ENCODE measurements at regions not wholly inside any gene's neighbourhood (a gene's known extent, or its start where the extent isn't known, plus 50 kb on each side); places are given as distances from the start of the nearest gene placed in this dataset.

GRCh38 chr1:30360281-30360680 lies 363.1 kb downstream of the MATN1 start:
- H3K4me1 ChIP-seq (ENCODE audit: control insufficient read depth in 5 of 5, insufficient read depth in 5 of 5, low read length in 5 of 5) = no peaks in the 10 kb centered on the region
- H3K4me3 ChIP-seq = no peak overlapping the region
- 86 to 88% methylated on average over 2 of the region's 2 CpGs for WGBS, 2 donors
- DNase-seq (no peak), ATAC-seq (ENCODE audit: insufficient read depth, low FRiP score) (no peak)
- no peak overlapping the region for H3K9ac ChIP-seq (ENCODE audit: insufficient read depth in 1 of 2, low read length in 2 of 2)
- peaks cover 0 to 2% (median 0%) of the 10 kb centered on the region in 4 donors for H3K9me3 ChIP-seq (ENCODE audit: control insufficient read depth in 4 of 4, insufficient read depth in 3 of 4, low read length in 3 of 4)
- H3K36me3 ChIP-seq (ENCODE audit: control insufficient read depth in 4 of 4, insufficient read depth in 4 of 4, low read length in 4 of 4) = no peaks in the 10 kb centered on the region
- H3K27me3 ChIP-seq (ENCODE audit: control insufficient read depth in 3 of 3, insufficient read depth in 3 of 3, low read length in 2 of 3) = no peaks in the 10 kb centered on the region
- no peak overlapping the region for H3K27ac ChIP-seq (ENCODE audit: low read depth in 1 of 2, low read length in 1 of 2)
- no peak for TF ChIP-seq CTCF (IDR thresholded peaks at IDR 0.05; ENCODE audit: control extremely low read depth, extremely low read depth)

GRCh38 chr1:30359539-30360220 lies 363.7 kb downstream of the MATN1 start:
- no peak for ATAC-seq (ENCODE audit: insufficient read depth, low FRiP score)
- peak; percentile 18 to 52 (median 33) for DNase-seq
- no peaks in the 10 kb centered on the region for H3K27me3 ChIP-seq (ENCODE audit: control insufficient read depth in 3 of 3, insufficient read depth in 3 of 3, low read length in 2 of 3)
- no peak for TF ChIP-seq CTCF (IDR thresholded peaks at IDR 0.05; ENCODE audit: control extremely low read depth, extremely low read depth)
- no peaks in the 10 kb centered on the region for H3K36me3 ChIP-seq (ENCODE audit: control insufficient read depth in 4 of 4, insufficient read depth in 4 of 4, low read length in 4 of 4)
- H3K4me1 ChIP-seq (ENCODE audit: control insufficient read depth in 5 of 5, insufficient read depth in 5 of 5, low read length in 5 of 5) = no peaks in the 10 kb centered on the region
- H3K4me3 ChIP-seq = no peak overlapping the region
- peaks cover 0 to 2% (median 0%) of the 10 kb centered on the region in 4 donors for H3K9me3 ChIP-seq (ENCODE audit: control insufficient read depth in 4 of 4, insufficient read depth in 3 of 4, low read length in 3 of 4)
- 61 to 75% methylated on average over 11 to 12 of the region's 12 CpGs for WGBS, 2 donors
- no peak overlapping the region for H3K27ac ChIP-seq (ENCODE audit: low read depth in 1 of 2, low read length in 1 of 2)
- H3K9ac ChIP-seq (ENCODE audit: insufficient read depth in 1 of 2, low read length in 2 of 2) = no peak overlapping the region

- Histone ChIP-seq H3K4me3 (no peak overlapping the region), H3K9me3 (ENCODE audit: control insufficient read depth in 4 of 4, insufficient read depth in 3 of 4, low read length in 3 of 4) (peaks cover 0 to 2% (median 0%) of the 10 kb centered on the region in 4 donors), H3K27me3 (ENCODE audit: control insufficient read depth in 3 of 3, insufficient read depth in 3 of 3, low read length in 2 of 3) (no peaks in the 10 kb centered on the region), H3K36me3 (ENCODE audit: control insufficient read depth in 4 of 4, insufficient read depth in 4 of 4, low read length in 4 of 4) (no peaks in the 10 kb centered on the region), H3K27ac (ENCODE audit: low read depth in 1 of 2, low read length in 1 of 2) (no peak overlapping the region), H3K9ac (ENCODE audit: insufficient read depth in 1 of 2, low read length in 2 of 2) (no peak overlapping the region), H3K4me1 (ENCODE audit: control insufficient read depth in 5 of 5, insufficient read depth in 5 of 5, low read length in 5 of 5) (no peaks in the 10 kb centered on the region)
- no peak for TF ChIP-seq CTCF (IDR thresholded peaks at IDR 0.05; ENCODE audit: control extremely low read depth, extremely low read depth)
- peak in 2 of 3 donors; percentile 3 to 51 for DNase-seq
- no peak for ATAC-seq (ENCODE audit: insufficient read depth, low FRiP score)
- WGBS, 2 donors = 30 to 48% methylated on average over 3 of the region's 3 CpGs
Observed at GRCh38 chr1:30358500-30358899, 364.9 kb downstream of the MATN1 start.

- Histone ChIP-seq H3K9ac (ENCODE audit: insufficient read depth in 1 of 2, low read length in 2 of 2) (no peak overlapping the region), H3K4me1 (ENCODE audit: control insufficient read depth in 5 of 5, insufficient read depth in 5 of 5, low read length in 5 of 5) (no peaks in the 10 kb centered on the region), H3K9me3 (ENCODE audit: control insufficient read depth in 4 of 4, insufficient read depth in 3 of 4, low read length in 3 of 4) (no peaks in the 10 kb centered on the region), H3K27ac (ENCODE audit: low read depth in 1 of 2, low read length in 1 of 2) (no peak overlapping the region), H3K36me3 (ENCODE audit: control insufficient read depth in 4 of 4, insufficient read depth in 4 of 4, low read length in 4 of 4) (no peaks in the 10 kb centered on the region), H3K4me3 (no peak overlapping the region), H3K27me3 (ENCODE audit: control insufficient read depth in 3 of 3, insufficient read depth in 3 of 3, low read length in 2 of 3) (peaks cover 0 to 2% (median 0%) of the 10 kb centered on the region in 3 donors)
- no peak for DNase-seq
- no peak for ATAC-seq (ENCODE audit: insufficient read depth, low FRiP score)
- 79 to 90% methylated on average over 6 of the region's 6 CpGs for WGBS, 2 donors
- no peak for TF ChIP-seq CTCF (IDR thresholded peaks at IDR 0.05; ENCODE audit: control extremely low read depth, extremely low read depth)
Observed at GRCh38 chr1:30356839-30357238, 366.5 kb downstream of the MATN1 start.
